HG03045 (cell line): ENCODE measurements at regions not wholly inside any gene's neighbourhood (a gene's known extent, or its start where the extent isn't known, plus 50 kb on each side); places are given as distances from the start of the nearest gene placed in this dataset.
"Not testable (repeated sequence)": the region's sequence is repeated elsewhere in the genome, so short reads cannot be mapped to it uniquely, and the experiment has no call there.

Experiments
- ATAC-seq: cut with Tn5 transposase; IDR thresholded peaks from one replicate; pipeline ENCODE4 v1.9.1; 2021; ENCODE audit warnings: mild to moderate bottlenecking, moderate library complexity; ENCODE audit not compliant: unreplicated experiment

DNA sequence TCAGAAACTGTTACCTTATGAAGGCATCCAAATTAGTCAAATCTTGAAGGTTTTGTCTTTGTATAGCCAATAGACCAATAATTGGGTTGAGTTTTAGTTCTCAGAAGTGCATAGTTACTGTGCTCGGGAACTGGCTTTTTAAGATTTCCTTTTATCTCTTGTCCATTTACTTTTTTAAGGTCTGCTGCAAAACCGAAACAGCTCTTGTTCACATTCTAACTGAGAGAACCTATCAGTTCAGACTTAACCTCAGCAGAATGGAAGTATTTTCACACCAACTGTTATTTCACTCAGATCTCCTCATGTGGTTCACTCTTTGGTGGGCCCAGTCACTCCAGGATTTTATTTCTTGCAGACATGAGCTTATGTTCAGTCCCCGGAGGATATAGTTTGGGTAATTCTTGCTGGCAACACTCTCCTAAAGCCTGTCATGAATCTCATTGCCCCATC, 55.5 kb downstream of the TPBG start:
- ATAC-seq = no peak

DNA sequence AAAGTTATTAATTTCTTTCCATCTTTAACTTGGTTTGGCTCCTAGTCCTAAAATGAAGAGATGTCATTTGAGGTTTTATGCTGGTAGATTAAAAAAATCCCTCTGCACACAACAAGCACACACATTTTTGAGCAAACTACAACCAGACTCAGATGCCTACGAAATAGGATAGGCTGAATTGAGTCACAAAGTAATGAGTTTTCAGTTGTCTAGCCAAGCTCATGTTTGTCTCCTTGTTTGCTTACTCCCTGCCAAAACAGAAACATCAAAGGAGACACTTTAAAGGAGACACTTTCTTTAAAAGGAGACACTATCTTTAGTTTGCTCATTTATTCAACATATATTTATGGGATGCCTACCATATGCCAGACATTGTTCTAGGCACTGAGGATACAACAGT, 56.2 kb downstream of the TPBG start:
- no peak for ATAC-seq

DNA sequence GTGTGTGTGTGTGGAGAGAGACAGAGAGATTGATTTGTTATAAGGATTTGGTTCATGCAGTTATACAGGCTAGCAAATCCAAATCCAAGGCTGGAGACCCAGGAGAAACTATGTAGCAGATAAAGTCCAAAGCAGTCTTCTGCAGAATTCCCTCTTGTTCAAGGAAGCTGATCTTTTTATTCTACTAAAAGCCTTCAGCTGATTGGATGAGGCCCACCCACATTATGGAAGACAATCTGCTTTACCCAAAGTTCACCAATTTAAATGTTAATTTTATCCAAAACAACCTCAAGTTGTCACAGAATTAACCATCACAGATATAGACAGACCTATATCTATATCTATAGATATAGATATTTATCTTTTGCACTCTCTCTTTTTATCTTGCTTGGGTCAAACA, 67.0 kb downstream of the TPBG start:
- ATAC-seq = no peak

DNA sequence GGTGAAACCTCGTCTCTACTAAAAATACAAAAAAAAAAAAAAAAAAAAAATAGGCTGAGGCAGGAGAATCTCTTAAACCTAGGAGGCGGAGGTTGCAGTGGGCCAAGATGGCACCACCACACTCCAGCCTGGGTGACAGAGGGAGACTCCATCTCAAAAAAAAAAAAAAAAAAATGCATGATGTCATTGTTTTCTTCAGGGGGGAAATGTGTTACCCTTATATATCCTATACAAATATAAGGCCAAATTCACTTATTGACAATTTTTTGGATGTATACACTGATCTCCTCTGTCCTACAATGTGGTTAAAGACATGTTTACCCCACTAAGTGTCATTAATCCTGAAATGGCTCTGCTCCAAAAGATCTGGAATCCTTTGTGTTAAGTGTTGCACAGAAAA, 73.1 kb downstream of the TPBG start:
- ATAC-seq = no peak

DNA sequence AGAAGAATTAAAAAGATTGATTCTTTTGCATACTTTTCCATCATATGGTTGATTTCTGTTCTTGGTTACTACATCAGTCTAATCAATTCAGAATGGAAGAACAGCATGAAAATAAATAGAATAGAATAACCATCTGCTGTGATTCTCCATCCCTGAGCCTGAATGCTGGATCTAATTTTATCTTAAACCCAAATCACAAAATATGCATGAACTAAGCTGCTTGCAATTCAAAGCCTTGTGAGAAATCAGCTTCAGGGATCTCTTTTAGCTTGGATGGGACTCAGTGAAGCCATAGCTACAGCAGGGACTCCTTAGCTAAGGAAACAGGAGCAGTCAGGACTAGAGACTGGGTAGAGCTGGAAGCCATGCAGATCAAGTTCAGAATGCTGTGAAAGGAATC, 74.1 kb downstream of the TPBG start:
- ATAC-seq = no peak

DNA sequence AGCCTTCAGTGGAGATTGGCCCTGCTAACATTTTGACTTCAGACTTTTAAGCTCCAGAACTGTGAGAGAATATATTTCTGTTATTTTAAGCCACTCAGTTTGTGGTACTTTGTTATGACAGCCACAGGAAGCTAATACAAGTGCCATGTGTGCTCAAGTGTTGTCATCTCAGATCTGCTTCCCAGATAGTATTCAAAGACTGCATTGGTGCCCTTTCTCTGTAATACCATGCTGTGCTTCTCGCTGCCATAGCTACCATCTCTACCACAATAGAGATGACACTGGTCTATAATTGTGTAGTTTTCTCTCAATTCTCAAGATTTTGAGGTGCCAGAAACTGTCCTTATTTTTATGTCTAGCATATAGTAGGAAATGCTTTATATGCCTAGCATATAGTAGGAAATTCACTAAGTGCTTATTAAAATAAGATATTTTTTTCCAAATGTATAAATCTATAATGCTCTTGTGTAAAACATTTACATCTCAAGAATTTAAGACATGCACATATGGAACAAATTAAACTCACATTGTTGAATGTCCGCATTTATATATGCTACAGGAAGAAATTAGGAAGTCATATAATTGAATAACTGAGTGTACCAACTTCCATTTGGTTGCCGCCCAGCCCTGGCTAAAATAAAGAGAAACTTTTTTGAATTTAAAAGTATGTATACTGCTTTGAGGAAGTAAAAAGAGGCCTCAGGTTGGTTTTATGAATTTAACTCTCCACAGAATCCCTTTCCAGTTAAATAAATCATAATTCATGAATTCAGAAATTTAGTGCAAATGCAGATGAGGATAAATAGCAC, 77.6 kb downstream of the TPBG start:
- no peak for ATAC-seq

DNA sequence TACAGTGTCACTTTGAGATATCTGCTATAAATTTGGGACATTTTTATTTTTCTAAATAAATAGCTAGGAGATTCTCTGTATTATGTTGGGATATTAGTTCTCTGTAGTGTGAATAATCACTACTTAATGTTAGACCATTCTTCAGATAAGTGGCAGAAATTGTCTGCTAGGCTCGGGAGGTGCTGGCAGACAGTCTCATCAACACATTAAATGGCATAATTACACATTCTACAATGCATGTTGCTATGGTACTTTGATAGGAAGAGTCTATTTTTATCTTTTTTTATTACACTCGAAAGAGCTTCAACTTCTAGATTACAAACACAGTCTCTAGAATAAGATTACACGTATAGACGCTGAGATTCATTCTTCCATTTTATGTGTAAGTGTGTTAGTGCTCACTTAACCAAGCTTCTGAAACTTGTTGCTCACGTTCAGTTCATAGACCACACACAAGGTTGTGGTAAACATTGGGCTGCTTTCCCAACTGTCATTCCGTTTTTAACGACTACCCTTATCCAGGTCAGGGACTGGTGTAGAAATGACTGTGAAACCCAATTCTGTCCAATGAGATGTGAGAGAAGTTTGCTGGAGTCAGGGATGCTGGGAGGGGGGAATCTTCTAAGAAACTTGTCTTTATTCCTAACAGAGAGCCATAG, 78.6 kb downstream of the TPBG start:
- no peak for ATAC-seq

DNA sequence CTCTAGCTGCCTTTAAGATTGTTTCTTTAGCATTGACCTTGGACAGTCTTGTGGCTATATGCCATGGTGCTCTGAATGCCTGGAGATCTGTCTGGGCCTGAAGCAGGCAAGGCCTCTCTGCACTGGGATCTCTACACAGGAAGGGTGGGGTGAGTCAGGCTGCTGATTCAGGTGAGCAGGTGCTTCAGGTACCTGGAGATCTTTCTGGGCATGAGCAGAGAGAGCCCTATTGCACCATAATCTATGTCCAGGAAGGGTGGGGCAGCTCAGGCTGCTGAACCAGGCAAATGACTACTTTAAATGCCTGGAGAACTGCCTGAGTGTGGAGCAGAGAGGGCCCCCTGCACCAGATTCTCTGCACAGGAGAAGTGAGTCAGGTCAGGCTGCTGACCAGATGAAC, 94.5 kb downstream of the TPBG start:
- no peak for ATAC-seq

DNA sequence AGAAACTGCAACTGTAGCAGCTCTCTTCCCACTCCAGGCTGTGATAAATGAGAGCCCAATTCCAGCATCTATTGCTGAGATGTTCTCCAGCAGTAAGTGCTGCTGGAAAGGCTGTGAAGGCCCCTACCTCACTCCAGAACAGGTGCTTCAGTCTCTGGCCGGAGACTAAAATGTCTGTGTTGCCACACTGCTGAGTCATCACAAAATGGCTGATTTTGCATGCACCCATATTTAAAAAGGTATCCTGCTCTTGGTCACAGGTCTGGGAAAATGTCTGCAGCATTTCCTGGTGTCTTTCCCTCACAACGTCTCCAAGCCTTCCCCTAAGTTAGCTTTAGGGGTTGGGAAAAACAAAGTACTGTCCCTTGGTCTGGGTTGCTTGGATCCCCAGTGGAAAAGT, 95.1 kb downstream of the TPBG start:
- no peak for ATAC-seq

DNA sequence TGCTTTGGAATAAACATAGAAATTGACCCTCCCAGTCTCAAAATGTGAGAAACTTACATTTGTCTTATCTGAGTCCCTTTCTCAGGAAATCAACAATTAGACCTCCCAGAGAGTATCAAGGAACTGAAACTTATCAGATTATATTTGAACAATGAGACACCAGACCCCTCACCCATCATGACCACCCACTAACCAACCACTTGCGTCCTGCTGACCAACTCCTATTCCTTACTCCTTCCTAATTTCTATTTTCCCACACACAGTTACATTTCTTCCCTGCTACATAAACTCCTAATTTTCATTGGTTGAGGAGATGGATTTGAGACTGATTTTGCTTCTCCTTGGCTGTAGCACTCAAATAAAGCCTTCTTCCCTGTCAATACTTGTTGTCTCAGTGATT, 97.9 kb downstream of the TPBG start:
- ATAC-seq = no peak

DNA sequence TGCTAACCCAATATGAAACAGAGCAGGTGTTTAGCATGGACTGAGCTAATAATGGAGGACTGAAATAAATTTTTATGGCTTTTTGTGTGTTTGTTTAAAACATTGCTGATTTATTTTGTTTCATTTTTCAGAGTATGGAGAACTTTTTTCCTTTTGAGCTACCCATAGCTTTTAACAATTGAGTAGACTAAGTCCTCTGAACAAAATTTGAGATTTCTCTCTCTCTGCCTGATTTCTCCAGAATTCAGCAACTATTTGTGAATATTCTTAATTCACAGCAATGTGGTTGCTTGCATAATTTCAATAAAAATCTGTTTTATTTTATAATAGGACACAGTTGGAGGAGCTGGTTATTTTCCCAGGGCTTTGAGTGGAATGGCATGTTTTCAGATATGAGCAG, 103.7 kb downstream of the TPBG start:
- ATAC-seq = no peak

DNA sequence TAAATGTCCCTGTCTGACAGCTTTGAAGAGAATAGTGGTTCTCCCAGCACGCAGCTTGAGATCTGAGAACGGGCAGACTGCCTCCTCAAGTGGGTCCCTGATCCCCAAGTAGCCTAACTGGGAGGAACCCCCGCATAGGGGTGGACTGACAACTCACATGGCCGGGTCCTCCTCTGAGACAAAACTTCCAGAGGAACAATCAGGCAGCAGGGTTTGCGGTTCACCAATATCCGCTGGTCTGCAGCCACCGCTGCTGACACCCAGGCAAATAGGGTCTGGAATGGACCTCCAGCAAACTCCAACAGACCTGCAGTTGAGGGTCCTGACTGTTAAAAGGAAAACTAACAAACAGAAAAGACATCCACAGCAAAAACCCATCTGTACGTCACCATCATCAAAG, 106.5 kb downstream of the TPBG start:
- not testable (repeated sequence) for ATAC-seq

DNA sequence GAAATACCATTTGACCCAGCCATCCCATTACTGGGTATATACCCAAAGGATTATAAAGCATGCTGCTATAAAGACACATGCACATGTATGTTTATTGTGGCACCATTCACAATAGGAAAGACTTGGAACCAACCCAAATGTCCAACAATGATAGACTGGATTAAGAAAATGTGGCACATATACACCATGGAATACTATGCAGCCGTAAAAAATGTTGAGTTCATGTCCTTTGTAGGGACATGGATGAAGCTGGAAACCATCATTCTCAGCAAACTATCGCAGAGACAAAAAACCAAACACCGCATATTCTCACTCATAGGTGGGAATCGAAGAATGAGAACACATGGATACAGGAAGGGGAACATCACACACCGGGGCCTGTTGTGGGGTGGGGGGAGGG, 111.5 kb downstream of the TPBG start:
- not testable (repeated sequence) for ATAC-seq

DNA sequence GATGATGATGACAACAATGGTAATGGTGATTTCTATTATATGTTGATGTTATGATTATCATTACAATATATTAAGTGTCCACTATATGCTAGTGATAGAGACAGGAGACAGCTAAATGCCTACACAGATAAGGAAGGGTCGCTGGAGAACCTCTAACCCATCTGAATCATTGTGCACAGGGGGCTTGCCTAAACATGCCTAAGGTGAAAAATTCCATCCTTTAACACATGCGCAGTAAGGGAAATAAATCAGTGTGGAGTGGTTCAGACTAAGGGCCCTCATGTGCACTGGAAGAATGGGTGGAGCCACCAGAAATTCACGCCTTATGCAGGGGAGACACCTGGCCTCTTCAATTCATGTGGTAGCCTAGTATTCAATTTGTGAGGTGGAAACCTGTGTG, 120.4 kb downstream of the TPBG start:
- ATAC-seq = no peak

DNA sequence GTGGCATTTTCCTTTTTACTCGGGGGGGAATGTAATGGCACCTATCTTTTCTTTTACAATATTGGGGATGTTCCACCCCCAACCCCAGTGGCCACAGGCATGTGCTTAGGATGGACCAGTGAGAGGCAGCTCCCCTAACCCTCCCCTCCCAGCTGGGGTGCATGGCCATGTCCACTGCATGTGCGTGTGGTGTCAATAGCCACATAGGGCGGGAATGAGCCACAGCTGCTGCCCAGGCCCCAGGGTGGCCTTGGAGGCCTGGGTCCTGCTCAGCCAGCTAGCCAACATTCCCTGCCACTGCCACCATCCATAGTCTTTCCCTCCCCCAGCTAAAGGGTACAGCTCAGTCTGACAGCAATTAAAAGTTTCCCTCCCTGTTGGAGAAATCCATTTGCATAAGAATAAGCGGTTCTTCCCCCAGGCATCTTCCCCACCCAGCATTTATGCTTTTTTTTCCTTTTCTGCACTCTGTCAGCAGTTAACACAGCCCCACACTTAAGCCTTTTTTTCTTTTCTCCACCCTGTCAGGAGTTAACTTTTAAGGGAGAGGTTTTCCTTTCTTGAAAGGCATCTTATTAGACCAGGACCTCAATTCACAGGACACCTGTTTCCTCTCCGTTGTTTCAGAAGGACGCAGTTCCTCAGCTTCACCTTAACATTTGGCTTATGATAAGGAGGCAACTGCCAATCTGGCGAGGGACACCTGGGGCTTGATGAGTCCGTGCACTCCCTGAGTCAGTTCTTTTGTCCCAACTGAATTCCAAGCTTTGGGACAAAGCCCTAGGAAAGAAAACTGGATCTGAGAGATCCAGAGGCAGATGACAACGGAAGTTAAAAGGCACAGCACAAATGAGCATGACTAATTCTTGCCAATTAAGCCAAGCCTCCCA, 121.4 kb downstream of the TPBG start:
- ATAC-seq = no peak

DNA sequence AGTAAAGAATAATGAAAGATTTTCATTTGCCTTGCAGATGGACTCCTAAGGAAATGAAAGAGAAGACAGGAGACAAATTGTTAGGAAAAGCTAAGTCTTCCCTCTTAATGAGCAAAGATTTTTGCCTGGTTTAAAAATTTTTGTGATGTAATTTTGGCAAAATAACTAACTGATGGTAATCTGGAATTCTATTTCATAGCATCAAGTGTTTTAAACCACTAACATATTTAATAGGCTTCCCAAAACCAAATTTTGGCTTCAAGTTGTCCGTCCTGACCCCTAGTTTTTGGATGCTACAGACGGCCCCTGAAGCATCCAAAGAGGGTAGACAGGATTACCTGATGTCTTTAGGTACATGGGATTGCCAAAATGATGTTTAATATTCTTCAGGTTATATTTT, 124.3 kb downstream of the TPBG start:
- no peak for ATAC-seq

DNA sequence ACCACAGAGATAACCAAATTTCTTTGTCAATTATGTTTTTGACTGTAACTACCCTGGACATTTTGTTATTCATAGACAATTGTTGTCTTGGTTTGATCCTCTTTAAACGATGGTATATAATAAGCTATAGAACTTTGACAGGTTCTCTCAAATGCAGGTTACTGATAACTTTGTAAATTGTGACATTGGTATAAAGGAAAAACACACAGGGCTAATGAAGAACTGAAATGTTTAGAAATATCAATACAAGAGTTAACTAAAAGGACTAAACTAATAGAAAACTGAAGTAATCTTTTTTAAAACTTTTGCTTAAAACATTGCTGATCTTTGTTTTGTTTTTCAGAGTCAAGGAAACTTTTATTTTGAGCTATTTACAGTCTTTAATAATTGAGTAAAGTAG, 124.8 kb downstream of the TPBG start:
- no peak for ATAC-seq

DNA sequence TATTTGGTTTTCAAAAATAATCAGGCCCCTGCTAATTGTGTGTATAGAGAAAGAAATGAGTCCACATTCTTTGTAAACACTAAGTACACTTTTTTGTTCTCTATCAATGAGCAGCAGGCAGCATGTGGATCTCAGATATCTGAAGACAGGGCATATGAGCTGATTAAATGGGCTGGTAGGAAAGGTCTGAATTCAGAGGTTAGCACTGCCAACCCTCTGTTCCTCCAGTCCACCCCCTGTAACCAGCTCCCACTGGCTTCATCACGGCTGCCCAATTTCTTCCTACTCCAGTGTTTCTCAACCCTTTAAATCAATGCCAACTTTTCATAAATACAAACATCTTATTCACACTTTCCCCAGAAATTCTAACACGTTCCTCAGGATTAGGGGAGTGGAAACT, 128.5 kb downstream of the TPBG start:
- ATAC-seq = no peak

DNA sequence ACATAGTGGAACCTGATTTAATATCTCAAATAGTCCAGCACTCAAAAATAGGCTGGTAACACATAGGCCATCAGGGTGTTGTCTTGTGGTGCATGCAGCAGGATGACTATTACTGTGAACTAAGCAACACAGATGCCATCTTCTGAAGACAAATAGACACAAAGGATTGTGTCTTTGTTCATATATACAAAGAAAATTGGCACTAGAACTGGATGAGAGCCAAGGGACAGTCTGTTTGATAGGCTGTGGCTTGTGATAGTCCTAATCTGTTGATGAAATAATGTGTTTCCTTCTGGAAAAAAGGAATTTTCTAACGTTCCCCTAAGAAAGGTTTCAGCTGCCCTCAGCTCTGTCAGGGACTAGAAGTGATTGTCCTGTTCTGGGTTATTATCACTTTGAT, 129.8 kb downstream of the TPBG start:
- ATAC-seq = no peak

DNA sequence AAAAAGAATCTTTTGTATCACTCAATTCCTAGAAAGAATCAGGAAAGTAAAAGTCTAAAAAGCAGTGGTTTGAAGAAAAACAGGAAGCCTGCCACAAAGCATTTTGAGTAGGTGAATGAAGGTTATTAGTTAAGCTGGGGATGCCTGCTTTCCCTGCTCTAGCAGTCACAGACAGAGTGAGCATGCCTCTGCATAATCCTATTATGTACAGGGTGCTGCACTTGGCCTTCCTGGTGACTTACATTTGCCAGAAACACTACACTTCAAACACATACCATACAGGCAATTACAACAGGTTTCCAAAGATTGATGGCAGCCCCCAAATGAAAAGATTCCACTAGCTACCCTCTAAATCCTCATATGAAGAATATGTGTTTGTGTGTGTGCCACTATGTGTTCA, 130.8 kb downstream of the TPBG start:
- ATAC-seq = no peak

DNA sequence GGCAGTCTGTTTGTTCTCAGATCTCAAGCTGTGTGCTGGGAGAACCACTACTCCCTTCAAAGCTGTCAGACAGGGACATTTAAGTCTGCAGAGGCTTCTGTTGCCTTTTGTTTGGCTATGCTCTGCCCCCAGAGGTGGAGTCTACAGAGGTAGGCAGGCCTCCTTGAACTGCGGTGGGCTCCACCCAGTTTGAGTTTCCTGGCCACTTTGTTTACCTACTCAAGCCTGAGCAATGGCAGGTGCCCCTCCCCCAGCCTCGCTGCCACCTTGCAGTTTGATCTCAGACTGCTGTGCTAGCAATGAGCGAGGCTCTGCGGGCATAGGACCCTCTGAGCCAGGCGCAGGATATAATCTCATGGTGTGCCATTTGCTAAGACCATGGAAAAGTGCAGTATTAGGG, 138.3 kb downstream of the TPBG start:
- ATAC-seq = not testable (repeated sequence)

DNA sequence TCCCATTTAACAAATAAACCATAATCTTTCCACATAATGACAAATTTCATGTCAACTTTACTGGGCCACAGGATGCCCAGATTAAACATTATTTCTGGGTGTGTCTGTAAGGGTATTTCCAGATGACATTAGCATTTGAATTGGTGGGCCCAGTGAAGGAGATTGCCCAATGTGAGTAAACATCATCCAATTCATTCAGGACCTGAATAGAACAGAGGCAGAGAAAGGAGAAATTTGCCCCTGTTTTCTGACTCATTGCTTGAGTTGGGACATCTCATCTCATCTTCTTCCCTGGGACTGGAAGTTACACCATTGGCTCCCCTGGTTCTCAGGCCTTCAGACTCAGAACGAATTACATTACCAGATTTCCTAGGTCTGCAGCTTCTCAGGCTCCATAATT, 142.9 kb downstream of the TPBG start:
- no peak for ATAC-seq
